ENCODE measurements at regions not wholly inside any gene's neighbourhood (a gene's known extent, or its start where the extent isn't known, plus 50 kb on each side); places are given as distances from the start of the nearest gene placed in this dataset.

DNA sequence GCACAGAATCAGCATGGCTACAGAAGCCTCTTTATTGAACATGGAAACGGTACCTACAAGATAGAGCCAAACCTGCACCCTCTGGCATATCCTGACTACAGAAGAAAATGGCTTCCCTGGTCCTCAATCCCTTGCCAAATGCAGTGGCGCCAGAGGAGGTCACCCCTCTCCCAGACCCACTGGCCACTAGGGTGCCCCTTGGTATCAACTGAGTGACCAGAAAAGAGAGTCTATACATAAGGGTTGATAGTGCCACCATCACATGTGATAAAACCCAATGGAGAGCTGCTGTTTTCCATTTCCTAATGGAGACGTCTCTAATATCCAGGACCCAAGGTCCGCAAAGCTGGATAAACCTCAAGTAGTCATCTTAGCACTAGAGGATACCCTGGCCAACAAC lies 52.7 kb upstream of the ALK start:
- Histone ChIP-seq H4K20me1 (ENCODE audit: low read depth) (no peaks in the 10 kb centered on the region), H3K27me3 (no peaks in the 10 kb centered on the region), H3K4me2 (no peak overlapping the region), H3K4me1 (no peaks in the 10 kb centered on the region), H2AFZ (replicated peaks) (no peak overlapping the region), H3K36me3 (no peaks in the 10 kb centered on the region), H3K9me3 (ENCODE audit: low read depth) (no peaks in the 10 kb centered on the region), H3K79me2 (ENCODE audit: low read depth) (no peaks in the 10 kb centered on the region), H3K27ac (no peak overlapping the region), H3F3A (ENCODE audit: low read depth) (no peaks in the 10 kb centered on the region), H3K9ac (no peak overlapping the region), H3K4me3 (no peak overlapping the region)
- Mint-ChIP-seq H3K27me3 (ENCODE audit: insufficient read depth, low read depth) (peaks cover 3% of the 10 kb centered on the region), H3K4me1 (no peaks in the 10 kb centered on the region), H3K4me3 (no peak overlapping the region), H3K36me3 (no peaks in the 10 kb centered on the region), H3K27ac (no peak overlapping the region), H3K9me3 (no peaks in the 10 kb centered on the region)
- no peak for DNase-seq (ENCODE audit: low spot score)
- TF ChIP-seq CTCF (IDR thresholded peaks at IDR 0.05) (no peak), EZH2phosphoT487 (IDR thresholded peaks at IDR 0.05) (no peak), EZH2 (IDR thresholded peaks at IDR 0.05) (no peak)

DNA sequence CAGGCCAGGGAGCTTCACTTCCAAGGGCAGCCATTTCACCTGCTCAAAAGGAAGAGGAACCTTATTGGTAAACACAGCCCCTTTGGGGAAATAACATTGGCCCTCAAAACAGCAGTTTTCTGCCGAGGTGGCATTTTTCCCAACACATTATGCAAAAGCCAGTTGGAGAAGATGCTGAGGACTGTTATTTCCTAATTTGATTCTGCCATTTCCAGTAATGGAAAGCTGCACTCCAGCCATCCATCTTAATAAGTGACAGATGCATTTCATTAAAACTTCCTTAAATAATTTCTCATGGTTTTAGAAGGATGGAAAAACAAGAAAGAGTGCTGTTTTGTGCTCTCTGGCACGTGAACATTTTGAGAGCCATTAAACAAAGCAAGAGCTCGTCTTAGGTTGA lies 55.9 kb upstream of the ALK start:
- Histone ChIP-seq H2AFZ (replicated peaks) (no peak overlapping the region), H3K4me3 (no peak overlapping the region), H3K27me3 (no peaks in the 10 kb centered on the region), H3K4me1 (no peaks in the 10 kb centered on the region), H3K9me3 (ENCODE audit: low read depth) (no peaks in the 10 kb centered on the region), H3K27ac (no peak overlapping the region), H4K20me1 (ENCODE audit: low read depth) (no peaks in the 10 kb centered on the region), H3F3A (ENCODE audit: low read depth) (no peaks in the 10 kb centered on the region), H3K4me2 (no peak overlapping the region), H3K36me3 (no peaks in the 10 kb centered on the region), H3K9ac (no peak overlapping the region), H3K79me2 (ENCODE audit: low read depth) (no peaks in the 10 kb centered on the region)
- Mint-ChIP-seq H3K36me3 (no peaks in the 10 kb centered on the region), H3K9me3 (no peaks in the 10 kb centered on the region), H3K4me1 (peaks cover 11% of the 10 kb centered on the region), H3K27me3 (ENCODE audit: insufficient read depth, low read depth) (peaks cover 4% of the 10 kb centered on the region), H3K27ac (no peak overlapping the region), H3K4me3 (no peak overlapping the region)
- TF ChIP-seq EZH2 (IDR thresholded peaks at IDR 0.05), result no peak
- no peak for DNase-seq (ENCODE audit: low spot score)

GRCh38 chr2:29981402-29981801 lies 60.0 kb upstream of the ALK start:
- Mint-ChIP-seq H3K4me1 (peaks cover 15% of the 10 kb centered on the region), H3K27ac (no peak overlapping the region), H3K27me3 (ENCODE audit: insufficient read depth, low read depth) (peaks cover 3% of the 10 kb centered on the region), H3K9me3 (no peaks in the 10 kb centered on the region), H3K4me3 (no peak overlapping the region), H3K36me3 (no peaks in the 10 kb centered on the region)
- H3K36me3 ChIP-seq, result no peaks in the 10 kb centered on the region
- no peak for DNase-seq (ENCODE audit: low spot score)
- TF ChIP-seq EZH2 (IDR thresholded peaks at IDR 0.05) (no peak), EZH2phosphoT487 (IDR thresholded peaks at IDR 0.05) (no peak), CTCF (IDR thresholded peaks at IDR 0.05) (no peak)
- no peaks in the 10 kb centered on the region for H3K4me1 ChIP-seq
- H3K4me3 ChIP-seq, result no peak overlapping the region
- H3K9ac ChIP-seq, result no peak overlapping the region
- no peaks in the 10 kb centered on the region for H4K20me1 ChIP-seq (ENCODE audit: low read depth)
- H3K79me2 ChIP-seq (ENCODE audit: low read depth), result no peaks in the 10 kb centered on the region
- no peak overlapping the region for H3K27ac ChIP-seq
- H3K27me3 ChIP-seq, result no peaks in the 10 kb centered on the region
- H3F3A ChIP-seq (ENCODE audit: low read depth), result no peaks in the 10 kb centered on the region
- no peak overlapping the region for H3K4me2 ChIP-seq
- no peak overlapping the region for H2AFZ ChIP-seq (replicated peaks)
- no peaks in the 10 kb centered on the region for H3K9me3 ChIP-seq (ENCODE audit: low read depth)

GRCh38 chr2:29983308-29983707 lies 61.9 kb upstream of the ALK start:
- Mint-ChIP-seq H3K27me3 (ENCODE audit: insufficient read depth, low read depth) (peaks cover 3% of the 10 kb centered on the region), H3K27ac (no peak overlapping the region)
- no peaks in the 10 kb centered on the region for H3K79me2 ChIP-seq (ENCODE audit: low read depth)

More at GRCh38 chr2:29983308-29983707, 61.9 kb upstream of the ALK start:
- Histone ChIP-seq H3K4me2 (no peak overlapping the region), H3K27ac (no peak overlapping the region), H2AFZ (replicated peaks) (no peak overlapping the region), H3K27me3 (no peaks in the 10 kb centered on the region), H3K36me3 (no peaks in the 10 kb centered on the region), H3F3A (ENCODE audit: low read depth) (no peaks in the 10 kb centered on the region), H3K4me1 (no peaks in the 10 kb centered on the region), H3K9me3 (ENCODE audit: low read depth) (no peaks in the 10 kb centered on the region), H4K20me1 (ENCODE audit: low read depth) (no peaks in the 10 kb centered on the region), H3K9ac (no peak overlapping the region), H3K4me3 (no peak overlapping the region)
- DNase-seq (ENCODE audit: low spot score), result no peak
- Mint-ChIP-seq H3K4me3 (no peak overlapping the region), H3K4me1 (peaks cover 15% of the 10 kb centered on the region), H3K9me3 (no peaks in the 10 kb centered on the region), H3K36me3 (no peaks in the 10 kb centered on the region)
- TF ChIP-seq EZH2phosphoT487 (IDR thresholded peaks at IDR 0.05) (no peak), CTCF (IDR thresholded peaks at IDR 0.05) (no peak), EZH2 (IDR thresholded peaks at IDR 0.05) (no peak)

All from neural progenitor cell (in vitro differentiated cells).